Stomach (tissue), 4 donors: ENCODE measurements at regions not wholly inside any gene's neighbourhood (a gene's known extent, or its start where the extent isn't known, plus 50 kb on each side); places are given as distances from the start of the nearest gene placed in this dataset.

Source experiments
- CTCF ChIP-seq, 7 experiments: fragments of 450-650 bp in 4 of 7; fragments of 200-600 bp in 3 of 7; sonication (generic) in 3 of 7; IDR thresholded peaks; one replicate each; pipeline ENCODE4 v1.5.1; 2016 to 2019; ENCODE audit warnings: antibody characterized with exemption in 7 of 7, control low read depth in 2 of 7, mild to moderate bottlenecking in 1 of 7
- EP300 ChIP-seq: sonication (generic); formaldehyde crosslinking; IDR thresholded peaks from one replicate; pipeline ENCODE4 v1.6.1; 2017; ENCODE audit warnings: antibody characterized with exemption
- POLR2AphosphoS5 ChIP-seq, 3 donors: sonication (generic); formaldehyde crosslinking; IDR thresholded peaks; one replicate each; pipeline ENCODE4 v1.6.1; 2016; ENCODE audit warnings: antibody characterized with exemption in 3 of 3

- TF ChIP-seq CTCF (IDR thresholded peaks at IDR 0.05), result no peak
- no peak for TF ChIP-seq POLR2AphosphoS5 (IDR thresholded peaks at IDR 0.05)
- TF ChIP-seq EP300, result no peak
These were observed 155.9 kb upstream of the KLF12 start for GRCh38 chr13:74289861-74290773.
